ENCODE measurements at regions not wholly inside any gene's neighbourhood (a gene's known extent, or its start where the extent isn't known, plus 50 kb on each side); places are given as distances from the start of the nearest gene placed in this dataset.

- no peak for FAIRE-seq
- Histone ChIP-seq H3K4me1 (ENCODE audit: control insufficient read depth, insufficient read depth, low read length) (no peaks in the 10 kb centered on the region), H2AFZ (ENCODE audit: control insufficient read depth, low read depth, low read length) (no peak overlapping the region), H3K9ac (ENCODE audit: control insufficient read depth, insufficient read depth, low read length) (no peak overlapping the region), H3K36me3 (ENCODE audit: control insufficient read depth in 2 of 2, insufficient read depth in 2 of 2, low read length in 1 of 2) (no peaks in the 10 kb centered on the region), H3K9me3 (replicated peaks; ENCODE audit: control insufficient read depth, insufficient read depth, low read length) (no peaks in the 10 kb centered on the region), H3K27ac (ENCODE audit: control insufficient read depth, insufficient read depth) (no peak overlapping the region), H3K4me2 (ENCODE audit: control insufficient read depth, insufficient read depth) (no peak overlapping the region), H3K4me3 (no peak overlapping the region), H3K79me2 (ENCODE audit: control insufficient read depth, insufficient read depth, low read length) (no peaks in the 10 kb centered on the region), H4K20me1 (ENCODE audit: control insufficient read depth, insufficient read depth) (no peaks in the 10 kb centered on the region), H3K27me3 (replicated peaks in 1 of 2; ENCODE audit: control insufficient read depth in 2 of 2, insufficient read depth in 2 of 2, low read length in 1 of 2) (no peaks in the 10 kb centered on the region)
- DNase-seq (ENCODE audit: low read depth, low spot score), result no peak
- no TSS peak for BruUV-seq (replicated peaks)
- ChIA-PET CTCF (interaction anchor here (0.6 kb wide), 1 partner anchor 54 kb away, joined by 3 read pairs; no protein-coding TSS in a partner anchor), SMC1A (ENCODE audit: uncharacterized antibody, unreplicated experiment) (no interaction called here), POLR2A (no interaction called here), RAD21 (ENCODE audit: unreplicated experiment) (no interaction called here)
- TF ChIP-seq ATF7 (IDR thresholded peaks at IDR 0.05; ENCODE audit: low read depth) (no peak), BACH1 (IDR thresholded peaks at IDR 0.05; ENCODE audit: borderline replicate concordance) (no peak), EP300 (IDR thresholded peaks at IDR 0.05; ENCODE audit: borderline replicate concordance in 1 of 2, control insufficient read depth in 1 of 2, low read depth in 2 of 2, low read length in 2 of 2) (no peak), BCL3 (IDR thresholded peaks at IDR 0.05; ENCODE audit: borderline replicate concordance, insufficient read depth, low read depth, low read length, poor library complexity, severe bottlenecking) (no peak), SREBF2 (IDR thresholded peaks at IDR 0.05; ENCODE audit: low read length) (no peak), SKIL (IDR thresholded peaks at IDR 0.05; ENCODE audit: low read depth, poor library complexity, severe bottlenecking) (no peak), PML (IDR thresholded peaks at IDR 0.05; ENCODE audit: low read length) (no peak), CUX1 (IDR thresholded peaks at IDR 0.05; ENCODE audit: insufficient replicate concordance, low read depth, low read length) (no peak), SP1 (IDR thresholded peaks at IDR 0.05; ENCODE audit: low read depth, low read length) (no peak)
- in situ Hi-C loops (cut with MboI), result no loop called here
- no peak for ATAC-seq
- WGBS (ENCODE audit: insufficient coverage, insufficient replicate concordance, low lambda C conversion rate, missing lambda C conversion rate), result 42% methylated on average over 5 of the region's 5 CpGs
- intact Hi-C loops (cut with micrococcal nuclease; ENCODE audit: unreplicated experiment), result no loop called here
Observed at GRCh38 chr6:92930171-92930570, 489.2 kb downstream of the EPHA7 start.

Measured in GM12878 (cell line).